A549 (cell line): ENCODE measurements at regions not wholly inside any gene's neighbourhood (a gene's known extent, or its start where the extent isn't known, plus 50 kb on each side); places are given as distances from the start of the nearest gene placed in this dataset.

ENCODE experiments used
- CHD2 ChIP-seq: fragments of 150-350 bp; IDR thresholded peaks from 2 replicates; pipeline ENCODE4 v1.6.1; 2014; ENCODE audit warnings: low read length; ENCODE audit not compliant: partially characterized antibody
- CHD4 ChIP-seq: fragments of 200-600 bp; sonication (generic); IDR thresholded peaks from 2 replicates; pipeline ENCODE4 v1.6.1; 2016; ENCODE audit warnings: antibody characterized with exemption, mild to moderate bottlenecking, borderline replicate concordance
- CTCF ChIP-seq: fragments of >200 bp; sonication (Bioruptor Twin); formaldehyde crosslinking; IDR thresholded peaks from 3 replicates; pipeline ENCODE4 v1.5.1; 2016
- EP300 ChIP-seq, 2 experiments: fragments of >200 bp; sonication (Bioruptor Twin); formaldehyde crosslinking; IDR thresholded peaks; 2 replicates in 1 of 2; 3 replicates in 1 of 2; pipeline ENCODE4 v1.6.1; 2016 to 2017
- NPAS2 ChIP-seq: fragments of 250-450 bp; sonication (Bioruptor Pico); IDR thresholded peaks from 2 replicates; pipeline ENCODE4 v1.8.0; 2022; ENCODE audit warnings: mild to moderate bottlenecking, moderate library complexity, borderline replicate concordance
- NR3C1 ChIP-seq: fragments of >200 bp; sonication (Bioruptor Twin); formaldehyde crosslinking; IDR thresholded peaks from 3 replicates; pipeline ENCODE4 v1.6.1; 2017
- POLR2A ChIP-seq: IDR thresholded peaks from 2 replicates; pipeline ENCODE4 v1.6.1; 2012; ENCODE audit warnings: mild to moderate bottlenecking, low read length
- RCOR1 ChIP-seq: fragments of 150-350 bp; IDR thresholded peaks from 2 replicates; pipeline ENCODE4 v1.6.1; 2014; ENCODE audit warnings: antibody characterized with exemption, low read length, low read depth
- RFX5 ChIP-seq: fragments of 450-650 bp; IDR thresholded peaks from 2 replicates; pipeline ENCODE4 v1.7.1; 2014; ENCODE audit warnings: antibody characterized with exemption, mild to moderate bottlenecking, moderate library complexity
- TF ChIP-seq, protein P1 (sequence below): fragments of 450-650 bp; IDR thresholded peaks from 2 replicates; pipeline ENCODE4 v1.6.1; 2014; ENCODE audit warnings: antibody characterized with exemption
- TF ChIP-seq, protein P2 (sequence below): fragments of 200-600 bp; sonication (generic); IDR thresholded peaks from 2 replicates; pipeline ENCODE4 v1.6.1; 2016; ENCODE audit warnings: antibody characterized with exemption, mild to moderate bottlenecking, moderate library complexity
- TF ChIP-seq, protein P3 (sequence below): fragments of >200 bp; sonication (Bioruptor Twin); formaldehyde crosslinking; IDR thresholded peaks from 2 replicates; pipeline ENCODE4 v1.6.1; 2016

- TF ChIP-seq CTCF (no peak), RFX5 (no peak), RCOR1 (no peak), EP300 (IDR thresholded peaks at IDR 0.05) (no peak), CHD4 (no peak), POLR2A (no peak), NPAS2 (CRISPR knock-in tag) (no peak), NR3C1 (no peak), CHD2 (no peak)
- TF ChIP-seq, protein P1, sequence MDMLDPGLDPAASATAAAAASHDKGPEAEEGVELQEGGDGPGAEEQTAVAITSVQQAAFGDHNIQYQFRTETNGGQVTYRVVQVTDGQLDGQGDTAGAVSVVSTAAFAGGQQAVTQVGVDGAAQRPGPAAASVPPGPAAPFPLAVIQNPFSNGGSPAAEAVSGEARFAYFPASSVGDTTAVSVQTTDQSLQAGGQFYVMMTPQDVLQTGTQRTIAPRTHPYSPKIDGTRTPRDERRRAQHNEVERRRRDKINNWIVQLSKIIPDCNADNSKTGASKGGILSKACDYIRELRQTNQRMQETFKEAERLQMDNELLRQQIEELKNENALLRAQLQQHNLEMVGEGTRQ, result no peak
- TF ChIP-seq, protein P2, sequence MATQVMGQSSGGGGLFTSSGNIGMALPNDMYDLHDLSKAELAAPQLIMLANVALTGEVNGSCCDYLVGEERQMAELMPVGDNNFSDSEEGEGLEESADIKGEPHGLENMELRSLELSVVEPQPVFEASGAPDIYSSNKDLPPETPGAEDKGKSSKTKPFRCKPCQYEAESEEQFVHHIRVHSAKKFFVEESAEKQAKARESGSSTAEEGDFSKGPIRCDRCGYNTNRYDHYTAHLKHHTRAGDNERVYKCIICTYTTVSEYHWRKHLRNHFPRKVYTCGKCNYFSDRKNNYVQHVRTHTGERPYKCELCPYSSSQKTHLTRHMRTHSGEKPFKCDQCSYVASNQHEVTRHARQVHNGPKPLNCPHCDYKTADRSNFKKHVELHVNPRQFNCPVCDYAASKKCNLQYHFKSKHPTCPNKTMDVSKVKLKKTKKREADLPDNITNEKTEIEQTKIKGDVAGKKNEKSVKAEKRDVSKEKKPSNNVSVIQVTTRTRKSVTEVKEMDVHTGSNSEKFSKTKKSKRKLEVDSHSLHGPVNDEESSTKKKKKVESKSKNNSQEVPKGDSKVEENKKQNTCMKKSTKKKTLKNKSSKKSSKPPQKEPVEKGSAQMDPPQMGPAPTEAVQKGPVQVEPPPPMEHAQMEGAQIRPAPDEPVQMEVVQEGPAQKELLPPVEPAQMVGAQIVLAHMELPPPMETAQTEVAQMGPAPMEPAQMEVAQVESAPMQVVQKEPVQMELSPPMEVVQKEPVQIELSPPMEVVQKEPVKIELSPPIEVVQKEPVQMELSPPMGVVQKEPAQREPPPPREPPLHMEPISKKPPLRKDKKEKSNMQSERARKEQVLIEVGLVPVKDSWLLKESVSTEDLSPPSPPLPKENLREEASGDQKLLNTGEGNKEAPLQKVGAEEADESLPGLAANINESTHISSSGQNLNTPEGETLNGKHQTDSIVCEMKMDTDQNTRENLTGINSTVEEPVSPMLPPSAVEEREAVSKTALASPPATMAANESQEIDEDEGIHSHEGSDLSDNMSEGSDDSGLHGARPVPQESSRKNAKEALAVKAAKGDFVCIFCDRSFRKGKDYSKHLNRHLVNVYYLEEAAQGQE, result no peak
- TF ChIP-seq, protein P3, sequence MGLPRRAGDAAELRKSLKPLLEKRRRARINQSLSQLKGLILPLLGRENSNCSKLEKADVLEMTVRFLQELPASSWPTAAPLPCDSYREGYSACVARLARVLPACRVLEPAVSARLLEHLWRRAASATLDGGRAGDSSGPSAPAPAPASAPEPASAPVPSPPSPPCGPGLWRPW, result no peak
Measured at GRCh38 chr1:63051886-63052285, 268.0 kb downstream of the ATG4C start.
